OCI-M1 (cell line): ENCODE measurements at regions not wholly inside any gene's neighbourhood (a gene's known extent, or its start where the extent isn't known, plus 50 kb on each side); places are given as distances from the start of the nearest gene placed in this dataset.
"Not testable (repeated sequence)": the region's sequence is repeated elsewhere in the genome, so short reads cannot be mapped to it uniquely, and the experiment has no call there.

Experiments used
- DNase-seq: peaks from one replicate; lab custom pipeline; 2025; lab: John Stamatoyannopoulos, UW

GRCh38 chr17:52885882-52886281 lies 727.4 kb upstream of the CA10 start:
- DNase-seq, result no peak

GRCh38 chr17:52883907-52884491 lies 725.5 kb upstream of the CA10 start:
- DNase-seq, result not testable (repeated sequence)

- DNase-seq, result not testable (repeated sequence)
Observed at GRCh38 chr17:52846767-52847166, 688.3 kb upstream of the CA10 start.

- DNase-seq, result no peak
Observed at GRCh38 chr17:52841971-52842370, 683.5 kb upstream of the CA10 start.

GRCh38 chr17:52837492-52837891 lies 679.0 kb upstream of the CA10 start:
- DNase-seq, result no peak

GRCh38 chr17:52831536-52831935 lies 673.0 kb upstream of the CA10 start:
- DNase-seq, result no peak

GRCh38 chr17:52828621-52829020 lies 670.1 kb upstream of the CA10 start:
- DNase-seq, result no peak

GRCh38 chr17:52827526-52827925 lies 669.0 kb upstream of the CA10 start:
- DNase-seq, result no peak

- no peak for DNase-seq
Observed at GRCh38 chr17:52824542-52824941, 666.0 kb upstream of the CA10 start.

GRCh38 chr17:52823155-52823554 lies 664.6 kb upstream of the CA10 start:
- DNase-seq, result no peak

GRCh38 chr17:52790359-52790955 lies 631.9 kb upstream of the CA10 start:
- no peak for DNase-seq

- peak; percentile 54 for DNase-seq
Observed at GRCh38 chr17:52789829-52790228, 631.3 kb upstream of the CA10 start.

- DNase-seq, result no peak
Observed at GRCh38 chr17:52776234-52776633, 617.7 kb upstream of the CA10 start.

GRCh38 chr17:52762794-52763167 lies 604.3 kb upstream of the CA10 start:
- no peak for DNase-seq

GRCh38 chr17:52762147-52762793 lies 603.8 kb upstream of the CA10 start:
- no peak for DNase-seq

- DNase-seq, result no peak
Observed at GRCh38 chr17:52759864-52760263, 601.4 kb upstream of the CA10 start.

- DNase-seq, result no peak
Observed at GRCh38 chr17:52758481-52758880, 600.0 kb upstream of the CA10 start.

- DNase-seq, result no peak
Observed at GRCh38 chr17:52756746-52757145, 598.2 kb upstream of the CA10 start.

- DNase-seq, result no peak
Observed at GRCh38 chr17:52754838-52755237, 596.3 kb upstream of the CA10 start.

GRCh38 chr17:52751051-52751450 lies 592.5 kb upstream of the CA10 start:
- DNase-seq, result no peak

- DNase-seq, result no peak
Observed at GRCh38 chr17:52744179-52744578, 585.7 kb upstream of the CA10 start.

GRCh38 chr17:52740006-52740405 lies 581.5 kb upstream of the CA10 start:
- no peak for DNase-seq

- no peak for DNase-seq
Observed at GRCh38 chr17:52738791-52739190, 580.3 kb upstream of the CA10 start.

GRCh38 chr17:52737071-52737470 lies 578.6 kb upstream of the CA10 start:
- DNase-seq, result no peak
